ENCODE measurements at regions not wholly inside any gene's neighbourhood (a gene's known extent, or its start where the extent isn't known, plus 50 kb on each side); places are given as distances from the start of the nearest gene placed in this dataset.

GRCh38 chr6:18039481-18039880 lies 52.0 kb upstream of the KIF13A start:
- 90% methylated on average over 3 of the region's 3 CpGs; no CpG with 5 or more reads in 1 of the 2 experiments for WGBS, 2 experiments (ENCODE audit: extremely low coverage in 1 of 2, insufficient coverage in 1 of 2, insufficient read length in 1 of 2, insufficient replicate concordance in 2 of 2, low coverage in 1 of 2, low lambda C conversion rate in 2 of 2, missing lambda C conversion rate in 1 of 2)
- Histone ChIP-seq H2BK12ac (ENCODE audit: low read depth, low read length) (no peak overlapping the region), H3K4me3 (ENCODE audit: extremely low read depth in 1 of 4, insufficient read depth in 2 of 4, low read depth in 3 of 4, low read length in 4 of 4) (no peak overlapping the region), H3K79me1 (ENCODE audit: low read depth, low read length) (no peaks in the 10 kb centered on the region), H2BK120ac (replicated peaks; ENCODE audit: low read depth, low read length) (no peak overlapping the region), H3K18ac (ENCODE audit: extremely low read depth, low read length) (no peak overlapping the region), H3K27ac (ENCODE audit: low read depth, low read length) (no peak overlapping the region), H3K27me3 (replicated peaks in 1 of 4; ENCODE audit: control insufficient read depth in 3 of 4, extremely low read depth in 1 of 4, insufficient read depth in 3 of 4, low read length in 3 of 4) (no peaks in the 10 kb centered on the region), H3K36me3 (ENCODE audit: control insufficient read depth in 2 of 4, insufficient read depth in 4 of 4, low read length in 3 of 4) (no peaks in the 10 kb centered on the region), H3K9me3 (ENCODE audit: insufficient read depth in 2 of 2, low read depth in 1 of 2, low read length in 1 of 2) (no peaks in the 10 kb centered on the region), H2BK20ac (ENCODE audit: low read length) (no peak overlapping the region), H3K79me2 (ENCODE audit: control insufficient read depth in 1 of 2, insufficient read depth in 2 of 2, low read length in 2 of 2) (no peaks in the 10 kb centered on the region), H3K4me2 (ENCODE audit: insufficient read depth in 1 of 2, low read depth in 2 of 2, low read length in 2 of 2) (no peak overlapping the region), H2BK15ac (ENCODE audit: low read length) (no peak overlapping the region), H3K23me2 (ENCODE audit: low read depth, low read length) (no peaks in the 10 kb centered on the region), H2BK5ac (ENCODE audit: low read depth, low read length) (no peak overlapping the region), H3K4ac (replicated peaks; ENCODE audit: insufficient read length, low read depth, low read length) (no peak overlapping the region), H4K91ac (replicated peaks; ENCODE audit: insufficient read length, low read length) (no peak overlapping the region), H4K8ac (ENCODE audit: extremely low read depth, insufficient read depth, low read length) (no peak overlapping the region), H3K9ac (replicated peaks in 1 of 4; ENCODE audit: extremely low read depth in 1 of 4, low read depth in 3 of 4, low read length in 3 of 4) (no peak overlapping the region), H3K23ac (ENCODE audit: insufficient read length) (no peak overlapping the region), H2AFZ (ENCODE audit: low read length) (no peak overlapping the region), H3K14ac (ENCODE audit: insufficient read length) (no peak overlapping the region), H4K5ac (ENCODE audit: insufficient read length, low read depth, low read length) (no peak overlapping the region), H3K4me1 (replicated peaks in 1 of 4; ENCODE audit: control insufficient read depth in 3 of 4, insufficient read depth in 4 of 4, low read length in 3 of 4) (peaks cover 1 to 7% (median 4%) of the 10 kb centered on the region in 4 experiments; a peak in 6 of 7 replicates), H3K56ac (replicated peaks; ENCODE audit: insufficient read length, low read depth, low read length) (no peak overlapping the region), H4K20me1 (replicated peaks in 1 of 2; ENCODE audit: control insufficient read depth in 1 of 2, insufficient read depth in 2 of 2, low read length in 2 of 2) (no peaks in the 10 kb centered on the region), H2AK5ac (ENCODE audit: low read depth, low read length) (no peak overlapping the region)
- ChIA-PET POLR2A (ENCODE audit: partially characterized antibody) (no interaction called here), CTCF (ENCODE audit: partially characterized antibody) (no interaction called here)
- DNase-seq (ENCODE audit: low read depth in 1 of 2, low spot score in 2 of 2) (no peak), FAIRE-seq (no peak)
- no peak for TF ChIP-seq SUZ12 (IDR thresholded peaks at IDR 0.05; ENCODE audit: low read length)

Measured in H1 (cell line).